ENCODE measurements at regions not wholly inside any gene's neighbourhood (a gene's known extent, or its start where the extent isn't known, plus 50 kb on each side); places are given as distances from the start of the nearest gene placed in this dataset.
"Not testable (repeated sequence)": the region's sequence is repeated elsewhere in the genome, so short reads cannot be mapped to it uniquely, and the experiment has no call there.

DNA sequence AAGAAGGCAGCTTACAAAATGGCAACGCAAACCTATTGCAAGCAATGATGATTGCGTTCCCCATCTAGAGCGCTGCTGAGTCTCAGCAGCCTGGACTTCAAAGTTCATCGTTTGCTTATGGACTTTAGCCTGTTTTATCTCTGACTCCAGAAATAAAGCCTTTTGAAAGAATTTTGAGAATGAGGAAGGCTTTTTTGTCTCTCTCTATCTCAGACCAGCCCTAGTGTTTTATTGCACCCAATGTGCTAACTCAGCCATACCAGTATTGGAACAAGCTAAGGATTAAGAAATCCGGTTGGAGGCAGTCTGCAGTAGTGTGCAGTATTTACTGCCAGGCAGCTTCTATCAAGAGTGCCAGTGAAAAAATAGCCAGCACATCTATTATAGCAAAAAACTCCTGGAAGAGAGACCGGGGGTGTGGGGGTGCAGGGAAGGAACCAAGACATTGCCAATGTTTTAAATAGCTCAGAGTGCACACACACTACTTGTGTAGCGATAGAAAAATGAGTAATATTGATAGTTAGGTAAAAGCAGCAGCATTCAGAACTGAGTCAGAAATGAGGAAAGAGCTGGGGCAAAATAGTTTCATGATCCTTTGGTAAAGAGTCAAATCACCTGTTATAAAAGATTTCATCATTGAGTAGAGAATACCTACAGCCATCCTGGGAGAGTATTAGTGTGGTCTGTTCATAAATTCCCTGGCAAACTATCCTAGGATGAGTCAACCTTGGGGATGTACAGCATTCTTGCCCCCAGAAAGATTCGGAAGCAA is 219.0 kb downstream of the ZNF608 start:
- no peak overlapping the region for H3K27ac ChIP-seq
- intact Hi-C loops (cut with DNase I), result no loop called here
- 44% methylated on average over 8 of the region's 8 CpGs for WGBS (ENCODE audit: insufficient coverage, low coverage, low lambda C conversion rate, missing lambda C conversion rate)

DNA sequence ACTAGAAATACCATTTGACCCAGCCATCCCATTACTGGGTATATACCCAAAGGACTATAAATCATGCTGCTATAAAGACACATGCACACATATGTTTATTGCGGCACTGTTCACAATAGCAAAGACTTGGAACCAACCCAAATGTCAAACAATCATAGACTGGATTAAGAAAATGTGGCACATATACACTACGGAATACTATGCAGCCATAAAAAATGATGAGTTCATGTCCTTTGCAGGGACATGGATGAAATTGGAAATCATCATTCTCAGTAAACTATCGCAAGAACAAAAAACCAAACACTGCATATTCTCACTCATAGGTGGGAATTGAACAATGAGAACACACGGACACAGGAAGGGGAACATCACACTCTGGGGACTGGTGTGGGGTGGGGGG is 220.4 kb downstream of the ZNF608 start:
- H3K36me3 ChIP-seq; H3K27ac ChIP-seq; ATAC-seq; H3K9me3 ChIP-seq; H3K4me3 ChIP-seq; intact Hi-C loops (cut with DNase I); DNase-seq; H3K27me3 ChIP-seq: not testable (repeated sequence)
- WGBS (ENCODE audit: insufficient coverage, low coverage, low lambda C conversion rate, missing lambda C conversion rate), result 66% methylated on average over 3 of the region's 4 CpGs
- peaks cover 0 to 11% (median 0%) of the 10 kb centered on the region in 4 donors for H3K4me1 ChIP-seq

More for the DNA sequence above, 219.0 kb downstream of the ZNF608 start:
- H3K4me3 ChIP-seq, result no peak overlapping the region
- H3K4me1 ChIP-seq, result peaks cover 0 to 11% (median 0%) of the 10 kb centered on the region in 4 donors
- no peaks in the 10 kb centered on the region for H3K9me3 ChIP-seq
- TF ChIP-seq, protein P1, sequence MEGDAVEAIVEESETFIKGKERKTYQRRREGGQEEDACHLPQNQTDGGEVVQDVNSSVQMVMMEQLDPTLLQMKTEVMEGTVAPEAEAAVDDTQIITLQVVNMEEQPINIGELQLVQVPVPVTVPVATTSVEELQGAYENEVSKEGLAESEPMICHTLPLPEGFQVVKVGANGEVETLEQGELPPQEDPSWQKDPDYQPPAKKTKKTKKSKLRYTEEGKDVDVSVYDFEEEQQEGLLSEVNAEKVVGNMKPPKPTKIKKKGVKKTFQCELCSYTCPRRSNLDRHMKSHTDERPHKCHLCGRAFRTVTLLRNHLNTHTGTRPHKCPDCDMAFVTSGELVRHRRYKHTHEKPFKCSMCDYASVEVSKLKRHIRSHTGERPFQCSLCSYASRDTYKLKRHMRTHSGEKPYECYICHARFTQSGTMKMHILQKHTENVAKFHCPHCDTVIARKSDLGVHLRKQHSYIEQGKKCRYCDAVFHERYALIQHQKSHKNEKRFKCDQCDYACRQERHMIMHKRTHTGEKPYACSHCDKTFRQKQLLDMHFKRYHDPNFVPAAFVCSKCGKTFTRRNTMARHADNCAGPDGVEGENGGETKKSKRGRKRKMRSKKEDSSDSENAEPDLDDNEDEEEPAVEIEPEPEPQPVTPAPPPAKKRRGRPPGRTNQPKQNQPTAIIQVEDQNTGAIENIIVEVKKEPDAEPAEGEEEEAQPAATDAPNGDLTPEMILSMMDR (IDR thresholded peaks at IDR 0.05), result no peak
- TF ChIP-seq POLR2A (IDR thresholded peaks at IDR 0.05), result no peak
- DNase-seq (no peak), ATAC-seq (peak; percentile 66 to 92 (median 78))
- H3K27me3 ChIP-seq, result no peaks in the 10 kb centered on the region
- no peaks in the 10 kb centered on the region for H3K36me3 ChIP-seq

DNA sequence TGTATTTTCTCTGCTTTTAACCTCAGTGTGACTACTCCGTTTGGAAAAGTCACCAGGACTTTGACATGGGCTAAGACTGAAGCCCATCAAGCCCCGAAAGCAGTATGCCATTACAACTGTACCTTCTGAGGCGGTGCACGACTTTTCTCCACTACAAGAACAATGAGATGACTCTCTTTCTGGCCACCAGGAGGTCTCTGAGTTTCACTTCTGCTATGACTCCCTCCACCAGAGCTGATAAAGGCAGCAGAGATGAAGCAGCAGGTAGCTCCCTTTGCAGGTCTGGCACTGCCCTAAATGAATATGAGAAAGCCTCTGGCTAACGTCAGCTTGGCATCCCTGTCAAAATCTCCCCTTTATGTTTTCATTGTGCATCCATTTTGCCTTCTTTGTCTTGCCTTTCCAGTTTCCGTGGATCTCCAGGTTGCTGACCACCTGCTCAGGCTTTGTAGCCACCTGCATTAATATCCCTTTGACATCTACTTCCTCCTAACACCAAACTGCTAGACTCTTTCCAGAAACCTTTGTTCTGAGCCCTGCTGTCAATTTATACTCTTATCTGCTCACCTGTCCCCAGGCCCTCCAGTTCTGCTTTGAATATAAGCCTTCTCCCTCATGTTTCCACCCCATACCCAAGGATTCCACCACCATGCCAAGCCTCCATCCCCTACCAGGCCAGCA is 221.7 kb downstream of the ZNF608 start:
- H3K4me3 ChIP-seq, result no peak overlapping the region
- no peak for ATAC-seq
- H3K36me3 ChIP-seq, result no peaks in the 10 kb centered on the region
- intact Hi-C loops (cut with DNase I), result no loop called here
- no peaks in the 10 kb centered on the region for H3K27me3 ChIP-seq
- peaks cover 0 to 11% (median 0%) of the 10 kb centered on the region in 4 donors for H3K4me1 ChIP-seq
- WGBS (ENCODE audit: insufficient coverage, low coverage, low lambda C conversion rate, missing lambda C conversion rate), result 74% methylated on average over 6 of the region's 6 CpGs
- TF ChIP-seq POLR2A (IDR thresholded peaks at IDR 0.05), result no peak
- TF ChIP-seq, protein P1 (IDR thresholded peaks at IDR 0.05), result no peak
- no peak for DNase-seq
- no peak overlapping the region for H3K27ac ChIP-seq
- H3K9me3 ChIP-seq, result no peaks in the 10 kb centered on the region

DNA sequence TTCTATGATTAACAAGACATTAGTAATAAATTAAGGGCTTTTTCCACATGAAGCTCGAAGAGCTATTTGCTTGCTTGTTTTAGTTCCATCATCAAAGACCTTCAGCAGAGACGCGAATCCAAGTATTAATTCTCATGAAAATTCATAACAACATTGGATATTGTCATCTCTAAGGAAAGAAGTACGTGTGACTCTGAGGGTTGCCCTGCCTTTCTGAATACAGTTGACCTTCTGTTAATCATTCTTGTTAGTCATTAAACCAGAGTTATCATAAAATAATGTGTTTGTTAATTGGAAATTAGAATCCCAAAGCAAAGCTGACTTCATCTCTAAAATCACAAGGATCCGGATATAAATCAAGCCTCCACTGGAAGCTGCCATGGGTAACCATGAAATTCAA is 222.5 kb downstream of the ZNF608 start:
- no peaks in the 10 kb centered on the region for H3K36me3 ChIP-seq
- no peaks in the 10 kb centered on the region for H3K27me3 ChIP-seq
- WGBS (ENCODE audit: insufficient coverage, low coverage, low lambda C conversion rate, missing lambda C conversion rate), result 71% methylated on average over 5 of the region's 5 CpGs
- no peak overlapping the region for H3K4me3 ChIP-seq
- TF ChIP-seq, protein P1 (IDR thresholded peaks at IDR 0.05), result no peak
- TF ChIP-seq POLR2A (IDR thresholded peaks at IDR 0.05), result no peak
- intact Hi-C loops (cut with DNase I), result no loop called here
- DNase-seq (no peak), ATAC-seq (no peak)
- no peaks in the 10 kb centered on the region for H3K9me3 ChIP-seq
- peaks cover 0 to 11% (median 0%) of the 10 kb centered on the region in 4 donors for H3K4me1 ChIP-seq
- no peak overlapping the region for H3K27ac ChIP-seq

DNA sequence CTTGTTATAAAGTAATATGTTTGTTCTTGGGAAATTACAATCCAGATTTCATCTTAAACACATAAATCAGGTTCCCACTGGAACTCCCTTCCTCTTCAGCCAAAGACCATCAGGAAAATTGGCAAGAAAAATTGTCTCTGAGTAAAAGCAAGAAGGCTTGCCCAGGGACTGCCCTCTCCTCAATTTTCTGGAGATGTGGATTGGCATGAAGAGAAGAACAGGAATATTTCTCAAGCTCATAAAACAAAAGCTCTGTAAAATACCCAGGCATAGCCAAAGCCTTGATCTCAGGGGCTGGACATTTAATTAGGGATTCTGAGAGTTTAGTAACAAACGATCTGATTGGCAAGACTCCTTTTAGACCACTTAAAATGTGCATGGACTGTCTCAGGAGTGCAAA is 223.4 kb downstream of the ZNF608 start:
- no peaks in the 10 kb centered on the region for H3K36me3 ChIP-seq
- no peak overlapping the region for H3K4me3 ChIP-seq
- intact Hi-C loops (cut with DNase I), result no loop called here
- peaks cover 0 to 11% (median 0%) of the 10 kb centered on the region in 4 donors for H3K4me1 ChIP-seq
- H3K27me3 ChIP-seq, result no peaks in the 10 kb centered on the region
- no peak overlapping the region for H3K27ac ChIP-seq
- DNase-seq (no peak), ATAC-seq (no peak)
- TF ChIP-seq POLR2A (IDR thresholded peaks at IDR 0.05), result no peak
- TF ChIP-seq, protein P1 (IDR thresholded peaks at IDR 0.05), result no peak
- 43% methylated on average over 1 of the region's 1 CpG for WGBS (ENCODE audit: insufficient coverage, low coverage, low lambda C conversion rate, missing lambda C conversion rate)
- no peaks in the 10 kb centered on the region for H3K9me3 ChIP-seq

Measured in right lobe of liver (tissue), 6 donors.